ENCODE measurements at regions not wholly inside any gene's neighbourhood (a gene's known extent, or its start where the extent isn't known, plus 50 kb on each side); places are given as distances from the start of the nearest gene placed in this dataset.

- DNase-seq = no peak
These were observed 96.8 kb downstream of the TMEM26 start for GRCh38 chr10:61356354-61356753.

DNA sequence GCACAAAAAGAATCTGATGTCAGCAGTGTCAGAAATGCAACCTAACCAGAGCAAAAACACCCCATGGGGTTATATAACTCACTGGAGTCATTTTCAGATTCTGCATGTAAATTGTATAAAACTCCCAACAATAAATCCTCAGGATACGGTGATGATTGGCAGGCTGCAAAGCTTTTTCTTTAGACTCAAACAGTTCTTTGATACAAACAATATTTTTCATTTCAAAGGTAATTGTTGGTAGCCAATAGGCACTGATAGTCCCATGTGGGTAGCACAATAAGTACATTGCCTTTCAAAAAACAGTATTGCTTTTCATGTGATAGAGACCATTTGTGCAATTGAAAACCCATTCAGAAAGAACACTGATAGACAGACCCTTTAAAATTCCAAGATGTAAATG is 98.0 kb downstream of the TMEM26 start:
- DNase-seq = no peak

DNA sequence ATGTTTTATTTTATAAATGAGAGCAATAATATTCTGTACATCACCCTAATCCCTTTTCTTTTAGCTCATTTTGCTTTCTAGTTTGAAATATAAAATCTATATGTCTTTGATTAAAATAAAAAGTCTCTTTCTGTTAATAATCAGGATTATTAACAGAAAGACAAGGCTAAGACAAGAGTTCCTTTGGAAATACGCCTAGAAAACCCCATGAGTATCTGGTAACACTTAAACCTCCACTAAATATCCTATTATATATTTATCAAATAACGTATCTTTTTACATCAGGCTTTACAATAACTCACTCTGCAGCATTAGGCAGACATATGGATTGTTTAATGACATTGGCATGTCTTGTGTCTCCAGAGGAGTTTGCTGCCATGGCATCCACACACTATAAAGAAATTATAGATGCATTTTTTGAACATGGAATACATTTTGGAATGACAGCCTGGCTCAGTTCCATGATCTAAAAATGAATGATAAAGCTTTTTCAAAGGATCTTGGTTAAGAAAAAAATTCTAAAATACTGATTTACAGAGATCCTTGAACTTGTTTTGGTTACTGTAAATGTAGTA is 98.7 kb downstream of the TMEM26 start:
- no peak for DNase-seq

DNA sequence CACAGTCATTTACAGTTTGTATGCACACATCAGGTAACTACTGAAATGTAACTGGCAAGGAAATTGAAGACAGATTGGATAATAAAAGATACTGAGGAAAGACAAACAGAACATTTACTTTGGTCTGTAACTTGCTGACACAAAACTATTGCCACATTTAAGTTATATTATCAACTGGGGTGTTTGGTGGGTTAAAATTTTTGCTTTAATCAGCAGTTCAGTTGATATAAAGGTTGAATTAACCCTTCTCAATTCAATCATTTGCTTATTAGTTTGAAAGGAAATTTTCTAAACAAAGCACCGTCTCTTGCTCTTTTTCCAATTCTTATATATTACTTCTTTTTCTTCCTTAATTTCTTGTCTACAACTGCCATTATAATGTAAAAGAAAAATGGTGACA is 102.4 kb downstream of the TMEM26 start:
- no peak for DNase-seq

- no peak for DNase-seq
These were observed 103.1 kb downstream of the TMEM26 start for GRCh38 chr10:61350068-61350467.

- DNase-seq = no peak
These were observed 106.3 kb downstream of the TMEM26 start for GRCh38 chr10:61346796-61347413.

DNA sequence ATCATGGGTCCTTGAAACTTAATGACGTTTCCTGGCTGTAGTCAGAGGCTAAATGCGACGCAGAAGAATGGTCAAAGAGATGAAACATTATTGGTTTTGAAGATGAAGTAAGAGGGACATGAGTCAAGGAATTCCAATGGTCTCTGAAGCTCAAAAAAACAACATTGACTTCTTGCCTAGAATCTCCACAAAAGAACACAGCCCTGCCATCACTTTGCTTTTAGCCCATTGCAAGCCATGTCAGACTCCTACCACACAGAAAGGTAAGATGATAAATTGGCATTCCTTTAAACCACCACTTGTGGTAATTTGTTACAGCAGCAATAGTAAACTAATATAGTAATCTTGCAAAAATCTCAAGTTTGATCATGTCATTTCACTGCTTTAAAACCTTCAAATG is 109.4 kb downstream of the TMEM26 start:
- no peak for DNase-seq

- DNase-seq = no peak
These were observed 110.2 kb downstream of the TMEM26 start for GRCh38 chr10:61342858-61343572.

DNA sequence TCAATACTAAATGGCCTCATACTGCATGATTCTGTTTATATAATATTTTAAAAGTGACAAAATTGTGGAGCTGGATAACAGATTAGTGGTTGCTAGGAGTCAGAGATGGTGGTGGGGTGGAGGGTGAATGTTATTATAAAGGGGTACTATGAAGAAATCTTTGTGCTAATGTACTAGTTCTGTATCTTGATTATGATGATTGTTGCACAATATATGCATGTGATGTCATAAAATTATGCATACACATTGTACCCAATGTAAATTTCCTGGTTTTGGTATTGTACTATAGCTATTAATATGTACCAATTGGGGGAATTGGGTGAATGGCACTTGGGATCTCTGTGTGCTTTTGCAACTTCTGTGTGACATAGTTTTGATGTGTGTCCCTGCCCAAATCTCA is 112.2 kb downstream of the TMEM26 start:
- DNase-seq = no peak

DNA sequence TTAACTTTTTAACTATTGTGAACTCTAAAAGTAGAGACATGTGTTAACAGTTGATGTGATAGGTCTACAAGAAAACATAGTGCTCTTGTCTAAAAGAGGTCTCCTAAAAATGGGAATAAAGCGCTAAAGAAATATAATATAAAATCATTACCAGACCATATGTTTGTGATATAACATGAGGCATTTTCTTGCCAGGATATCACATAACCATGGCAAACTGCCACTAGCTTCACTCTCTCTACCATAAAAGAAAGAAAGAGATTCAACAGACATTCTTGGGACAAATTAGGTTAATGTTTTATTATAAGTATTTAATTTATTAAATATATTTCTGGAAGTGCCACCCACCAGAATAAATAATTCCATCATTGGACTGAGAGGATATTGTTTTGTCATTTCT is 115.0 kb downstream of the TMEM26 start:
- DNase-seq = no peak

DNA sequence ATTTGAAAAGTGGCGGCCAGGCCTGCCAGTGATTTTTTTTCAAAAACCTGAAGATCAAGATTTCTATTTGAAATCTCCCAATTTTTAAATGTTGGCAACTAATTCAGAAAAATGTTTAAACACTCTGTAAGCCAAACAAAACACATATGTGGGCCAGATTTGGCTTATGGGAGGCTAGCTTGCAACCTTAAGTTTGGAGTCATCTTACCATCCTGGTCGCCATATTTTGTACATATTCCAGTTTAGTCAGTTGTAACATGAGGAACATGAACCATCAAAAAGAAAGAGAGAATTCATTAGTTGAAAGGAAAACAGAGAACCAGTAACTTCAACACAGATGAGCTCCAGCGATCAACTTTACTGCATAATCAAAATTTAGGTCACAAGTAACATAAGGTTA is 115.4 kb downstream of the TMEM26 start:
- no peak for DNase-seq

DNA sequence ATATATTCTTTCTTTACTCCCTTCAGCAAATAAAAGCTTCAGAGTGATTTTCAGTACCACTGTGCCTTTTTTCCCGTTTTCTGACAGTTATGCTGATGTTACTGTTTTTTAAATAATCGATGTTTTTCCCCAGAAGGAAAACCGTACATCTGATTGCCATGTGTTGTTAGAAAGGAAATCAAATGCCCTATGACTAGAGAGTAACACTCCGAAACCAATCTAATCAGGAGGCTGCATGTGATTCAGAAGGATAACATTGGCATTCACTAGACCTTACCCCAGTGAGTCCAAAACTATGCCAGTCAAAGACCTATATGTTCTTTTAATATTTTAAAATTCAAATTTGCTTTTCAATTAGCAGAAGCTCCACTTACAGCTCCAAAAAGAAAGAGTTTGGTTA is 116.3 kb downstream of the TMEM26 start:
- DNase-seq = no peak

GRCh38 chr10:61335359-61335758 is 117.8 kb downstream of the TMEM26 start:
- DNase-seq = no peak

DNA sequence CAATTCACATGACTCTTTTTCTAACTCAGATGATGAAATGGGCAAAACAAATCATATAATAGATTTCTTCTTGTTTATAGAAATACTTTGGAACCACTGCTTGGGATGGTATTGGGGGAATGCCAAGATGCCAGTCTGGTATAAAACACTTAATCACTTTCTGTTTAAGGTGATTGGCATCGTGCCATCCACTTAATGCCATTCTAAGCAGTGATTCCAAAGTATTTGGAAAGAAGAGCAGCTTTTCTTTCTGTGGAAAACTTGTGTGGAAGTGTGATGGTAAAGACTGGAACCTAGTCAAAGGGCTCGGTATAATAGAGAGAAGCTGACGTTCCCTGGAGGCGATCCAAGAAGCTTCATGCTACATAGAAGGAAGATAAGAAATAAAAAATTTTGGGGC is 120.6 kb downstream of the TMEM26 start:
- DNase-seq = peak; percentile 3

DNA sequence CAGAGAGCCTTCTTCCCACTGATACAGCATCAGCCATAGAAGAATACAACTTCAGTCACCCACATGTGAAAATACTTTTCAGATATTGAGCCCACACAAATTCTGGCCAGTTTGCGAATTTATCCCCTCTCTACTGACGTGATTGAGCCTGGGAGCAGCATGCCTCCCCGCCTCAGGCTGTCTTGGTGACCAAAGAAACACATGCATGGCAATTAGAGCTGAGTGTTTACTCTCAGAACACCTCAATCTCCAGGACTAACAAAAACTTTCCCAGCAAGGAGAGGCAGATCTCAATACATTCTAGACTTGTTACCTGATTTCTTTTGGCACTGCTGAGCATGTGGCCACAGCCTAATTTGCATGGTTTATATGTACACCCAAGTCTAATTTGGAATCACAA is 122.5 kb downstream of the TMEM26 start:
- no peak for DNase-seq

DNA sequence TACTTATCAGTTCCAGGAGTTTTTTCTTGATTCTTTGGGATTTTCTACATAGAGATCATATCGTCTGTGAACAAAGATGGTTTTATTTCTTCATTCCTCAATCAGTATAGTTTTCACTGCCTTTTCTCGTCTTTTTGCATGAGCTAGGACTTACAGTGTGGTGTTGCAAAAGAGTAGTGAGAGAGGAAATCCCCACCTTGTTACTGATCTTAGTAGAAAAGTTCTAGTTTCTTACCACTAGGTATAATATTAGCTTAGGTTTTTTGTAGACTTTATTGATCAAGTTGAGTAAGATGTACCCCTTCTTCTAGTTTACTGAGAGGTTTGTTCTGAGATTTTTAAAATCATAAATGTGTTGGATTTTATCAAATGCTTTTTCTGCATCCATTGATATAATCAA is 123.3 kb downstream of the TMEM26 start:
- no peak for DNase-seq

DNA sequence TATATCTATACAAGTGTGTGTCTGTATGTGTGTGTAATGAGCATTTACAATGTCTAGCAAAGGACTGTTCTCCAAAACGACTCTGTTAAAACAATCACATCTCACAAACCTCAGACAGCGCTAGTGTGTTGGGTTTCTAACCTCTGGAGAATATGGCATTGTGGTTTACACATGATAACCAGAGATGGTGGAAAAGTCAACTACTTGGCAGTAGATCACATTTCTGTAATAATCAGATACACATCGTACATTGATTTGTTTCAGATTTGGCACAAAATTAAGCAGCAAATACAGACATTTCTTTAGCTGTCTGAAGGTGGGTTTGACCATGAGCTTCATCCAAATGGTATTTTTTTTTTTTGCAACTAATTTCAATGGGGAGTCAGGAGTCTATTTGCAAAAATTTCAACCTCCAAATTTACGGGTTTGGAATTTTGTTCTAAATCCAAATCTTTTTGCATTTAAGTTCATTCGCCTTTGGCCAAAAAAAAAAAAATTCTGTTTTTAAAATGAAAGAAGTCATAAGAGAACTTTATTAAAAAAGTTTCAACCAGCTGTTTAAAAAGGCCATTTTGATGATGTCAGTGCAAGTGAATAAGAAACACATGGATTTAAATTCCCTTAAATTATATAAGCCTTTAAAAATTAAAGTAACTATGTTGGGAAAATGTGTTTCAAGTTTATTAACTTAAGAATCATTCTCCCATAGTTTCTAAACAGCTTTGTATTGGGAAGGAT is 127.8 kb downstream of the TMEM26 start:
- DNase-seq = no peak

- no peak for DNase-seq
These were observed 129.5 kb downstream of the TMEM26 start for GRCh38 chr10:61323726-61324125.

DNA sequence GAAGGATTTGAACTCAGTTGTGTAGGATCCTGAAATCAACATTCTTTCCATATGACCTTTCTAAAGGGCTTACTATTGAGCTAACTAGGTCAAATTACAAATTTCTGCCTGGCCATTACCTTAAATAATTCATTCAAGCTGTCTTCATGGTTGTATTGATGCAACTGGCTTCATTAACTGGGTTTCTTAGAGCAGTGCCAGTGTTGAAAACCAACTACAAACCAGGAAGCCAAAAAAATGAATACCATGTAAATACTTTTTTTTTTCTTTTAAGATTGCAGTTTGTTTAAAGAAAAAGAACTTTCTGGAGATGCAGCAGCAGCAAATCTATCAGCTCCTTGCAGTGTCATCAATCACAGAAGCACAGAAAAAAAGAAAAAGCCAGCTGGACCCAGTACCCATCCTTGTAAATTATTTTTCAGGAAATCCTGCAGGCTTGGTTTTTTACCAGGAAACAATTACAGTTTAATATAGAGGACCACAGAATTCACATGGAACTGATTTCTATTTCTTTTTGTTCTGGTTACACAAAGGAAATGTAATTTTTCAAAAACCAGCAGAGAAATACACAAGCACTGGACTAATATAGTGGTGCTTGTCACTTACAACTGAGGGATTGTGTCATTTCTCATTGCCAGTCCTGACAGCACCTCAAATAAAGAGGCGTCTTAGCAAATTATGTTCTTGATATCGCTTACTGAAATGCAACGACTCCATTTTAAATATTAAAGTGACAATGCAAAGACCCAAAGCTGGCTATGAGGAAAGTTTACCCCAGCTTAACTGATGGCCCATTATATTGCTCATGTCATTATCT is 131.9 kb downstream of the TMEM26 start:
- no peak for DNase-seq

DNA sequence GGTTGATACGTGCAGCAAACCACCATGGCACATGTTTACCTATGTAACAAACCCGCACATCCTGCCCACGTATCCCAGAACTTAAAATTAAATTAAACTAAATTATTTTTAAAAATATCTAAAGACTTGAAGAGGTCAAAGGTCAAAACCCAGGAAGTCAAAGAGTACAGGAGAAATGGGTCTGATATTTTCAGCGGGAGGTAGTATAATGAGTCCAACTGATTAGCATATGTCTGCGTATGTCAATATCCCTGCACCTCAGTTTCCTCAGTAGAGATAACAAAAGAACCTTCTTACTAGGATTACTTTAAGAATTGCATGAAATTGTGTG is 133.0 kb downstream of the TMEM26 start:
- no peak for DNase-seq

GRCh38 chr10:61319386-61320256 is 133.6 kb downstream of the TMEM26 start:
- no peak for DNase-seq

GRCh38 chr10:61318429-61318828 is 134.8 kb downstream of the TMEM26 start:
- no peak for DNase-seq
